ENCODE measurements at regions not wholly inside any gene's neighbourhood (a gene's known extent, or its start where the extent isn't known, plus 50 kb on each side); places are given as distances from the start of the nearest gene placed in this dataset.

- Histone ChIP-seq H3K4me3 (no peak overlapping the region), H3K27ac (no peak overlapping the region), H3K9me3 (no peaks in the 10 kb centered on the region), H3K36me3 (no peaks in the 10 kb centered on the region), H3K27me3 (replicated peaks in 1 of 7) (peaks cover 0 to 50% (median 0%) of the 10 kb centered on the region in 7 donors), H3K4me1 (no peaks in the 10 kb centered on the region)
- no peak for TF ChIP-seq POLR2A (IDR thresholded peaks at IDR 0.05)
- no peak for TF ChIP-seq POLR2AphosphoS5 (IDR thresholded peaks at IDR 0.05)
- TF ChIP-seq CTCF (IDR thresholded peaks at IDR 0.05 in 8 of 11, conservative IDR thresholded peaks at IDR 0.05 in 3 of 11), result no peak
- 68 to 76% (median 72%) methylated on average over 18 to 21 of the region's 21 CpGs for WGBS, 5 donors
- DNase-seq, result no peak
- intact Hi-C loops (cut with DNase I; ENCODE audit: low total_unique reads), result no loop called here
Observed at GRCh38 chr22:48585916-48586798, 1241.5 kb downstream of the BRD1 start.

GRCh38 chr22:48584170-48584569 is 1243.5 kb downstream of the BRD1 start:
- intact Hi-C loops (cut with DNase I; ENCODE audit: low total_unique reads), result no loop called here
- WGBS, 5 donors, result 94 to 99% (median 96%) methylated on average over 3 of the region's 3 CpGs
- H3K9me3 ChIP-seq, result no peaks in the 10 kb centered on the region
- H3K4me1 ChIP-seq, result no peaks in the 10 kb centered on the region
- DNase-seq, result no peak
- no peaks in the 10 kb centered on the region for H3K36me3 ChIP-seq
- no peak overlapping the region for H3K4me3 ChIP-seq
- TF ChIP-seq CTCF (IDR thresholded peaks at IDR 0.05 in 8 of 11, conservative IDR thresholded peaks at IDR 0.05 in 3 of 11) (no peak), POLR2AphosphoS5 (IDR thresholded peaks at IDR 0.05) (no peak), POLR2A (IDR thresholded peaks at IDR 0.05) (no peak)
- peaks cover 0 to 50% (median 0%) of the 10 kb centered on the region in 7 donors for H3K27me3 ChIP-seq (replicated peaks in 1 of 7)
- H3K27ac ChIP-seq, result no peak overlapping the region

- no peaks in the 10 kb centered on the region for H3K9me3 ChIP-seq
- H3K4me3 ChIP-seq, result no peak overlapping the region
- no peak for TF ChIP-seq POLR2AphosphoS5 (IDR thresholded peaks at IDR 0.05)
- no peak for TF ChIP-seq CTCF (IDR thresholded peaks at IDR 0.05 in 8 of 11, conservative IDR thresholded peaks at IDR 0.05 in 3 of 11)
- TF ChIP-seq POLR2A (IDR thresholded peaks at IDR 0.05), result no peak
- intact Hi-C loops (cut with DNase I; ENCODE audit: low total_unique reads), result no loop called here
- DNase-seq, result no peak
- H3K36me3 ChIP-seq, result no peaks in the 10 kb centered on the region
- H3K4me1 ChIP-seq, result peaks cover 0 to 2% (median under 1%) of the 10 kb centered on the region in 6 donors
- H3K27ac ChIP-seq, result no peak overlapping the region
- peaks cover 0 to 50% (median 16%) of the 10 kb centered on the region in 7 donors for H3K27me3 ChIP-seq (replicated peaks in 1 of 7)
- 79 to 85% (median 83%) methylated on average over 16 to 20 of the region's 20 CpGs for WGBS, 5 donors
Observed at GRCh38 chr22:48581796-48582469, 1245.7 kb downstream of the BRD1 start.

DNA sequence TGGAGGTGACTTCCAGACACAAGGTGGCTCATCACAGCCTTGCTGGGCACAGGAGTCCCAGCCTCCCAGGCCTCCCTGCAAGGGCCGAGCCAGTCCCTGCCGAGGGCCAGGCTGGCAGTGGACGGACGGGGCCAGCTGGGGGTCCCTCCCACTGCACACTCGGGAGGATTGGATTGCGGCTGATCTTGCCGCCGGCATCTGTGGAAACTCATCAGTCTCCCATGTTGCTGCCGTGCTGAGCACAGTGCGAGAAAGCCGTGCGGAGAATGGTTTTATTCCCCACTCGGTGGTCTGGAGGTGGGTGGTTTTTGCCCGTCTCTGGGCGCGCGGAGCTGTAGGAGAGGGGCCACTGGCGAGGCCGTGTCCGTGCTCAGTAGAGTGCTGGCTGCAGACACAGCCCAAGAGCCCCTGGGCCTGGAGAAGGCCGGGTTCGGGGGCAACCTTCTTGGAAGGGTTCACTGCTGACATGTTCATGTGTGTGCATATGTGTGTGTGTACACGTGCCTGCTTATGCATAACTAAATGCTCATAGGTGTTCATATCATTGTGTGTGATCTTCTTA is 1246.4 kb downstream of the BRD1 start:
- Histone ChIP-seq H3K4me1 (peaks cover 0 to 9% (median 3%) of the 10 kb centered on the region in 6 donors), H3K27me3 (replicated peaks in 1 of 7) (peaks cover 0 to 51% (median 23%) of the 10 kb centered on the region in 7 donors), H3K4me3 (no peak overlapping the region), H3K36me3 (no peaks in the 10 kb centered on the region), H3K9me3 (no peaks in the 10 kb centered on the region), H3K27ac (no peak overlapping the region)
- TF ChIP-seq POLR2A (IDR thresholded peaks at IDR 0.05), result no peak
- TF ChIP-seq CTCF (IDR thresholded peaks at IDR 0.05 in 8 of 11, conservative IDR thresholded peaks at IDR 0.05 in 3 of 11), result no peak
- TF ChIP-seq POLR2AphosphoS5 (IDR thresholded peaks at IDR 0.05), result no peak
- no peak for DNase-seq
- WGBS, 5 donors, result 71 to 83% (median 78%) methylated on average over 23 of the region's 23 CpGs
- intact Hi-C loops (cut with DNase I; ENCODE audit: low total_unique reads), result no loop called here

Data from spleen (tissue), 11 donors.